Hepatocyte (in vitro differentiated cells): ENCODE measurements at regions not wholly inside any gene's neighbourhood (a gene's known extent, or its start where the extent isn't known, plus 50 kb on each side); places are given as distances from the start of the nearest gene placed in this dataset.
"Not testable (repeated sequence)": the region's sequence is repeated elsewhere in the genome, so short reads cannot be mapped to it uniquely, and the experiment has no call there.

ENCODE experiments used
- DNase-seq: peaks from one replicate; pipeline ENCODE4 v3.0.0-alpha.2; 2016; ENCODE audit warnings: low spot score
- H2AFZ ChIP-seq: fragments of 200-600 bp; sonication (generic); 2 replicates; pipeline ENCODE4 v1.6.0; 2016; ENCODE audit warnings: antibody characterized with exemption, mild to moderate bottlenecking
- H3K27ac ChIP-seq: fragments of 200-600 bp; sonication (generic); 2 replicates; pipeline ENCODE4 v1.5.1; 2016; ENCODE audit warnings: mild to moderate bottlenecking
- H3K27me3 ChIP-seq: fragments of 200-600 bp; sonication (generic); 2 replicates; pipeline ENCODE4 v1.6.1; 2016
- H3K36me3 ChIP-seq: fragments of 200-600 bp; sonication (generic); replicated peaks from 2 replicates; pipeline ENCODE4 v1.5.1; 2016; ENCODE audit warnings: low read depth; ENCODE audit not compliant: insufficient read depth
- H3K4me1 ChIP-seq: fragments of 200-600 bp; sonication (generic); 2 replicates; pipeline ENCODE4 v1.5.1; 2016; ENCODE audit warnings: mild to moderate bottlenecking, moderate library complexity; ENCODE audit not compliant: insufficient read depth
- H3K4me2 ChIP-seq: fragments of 200-600 bp; sonication (generic); 2 replicates; pipeline ENCODE4 v1.6.0; 2016
- H3K4me3 ChIP-seq: fragments of 200-600 bp; sonication (generic); 2 replicates; pipeline ENCODE4 v1.5.1; 2016; ENCODE audit warnings: mild to moderate bottlenecking
- H3K79me2 ChIP-seq: fragments of 200-600 bp; sonication (generic); 2 replicates; pipeline ENCODE4 v1.6.0; 2017; ENCODE audit warnings: mild to moderate bottlenecking
- H3K9me2 ChIP-seq: fragments of 200-600 bp; sonication (generic); replicated peaks from 2 replicates; pipeline ENCODE4 v1.6.0; 2017; ENCODE audit warnings: mild to moderate bottlenecking; ENCODE audit not compliant: insufficient read depth
- H3K9me3 ChIP-seq: fragments of 200-600 bp; sonication (generic); 2 replicates; pipeline ENCODE4 v1.5.1; 2016; ENCODE audit warnings: low read depth, mild to moderate bottlenecking
- H4K20me1 ChIP-seq: fragments of 200-600 bp; sonication (generic); 2 replicates; pipeline ENCODE4 v1.6.0; 2016; ENCODE audit warnings: mild to moderate bottlenecking; ENCODE audit not compliant: insufficient read depth, poor library complexity, severe bottlenecking
- EZH2 ChIP-seq: fragments of 200-600 bp; sonication (generic); IDR thresholded peaks from 2 replicates; pipeline ENCODE4 v1.6.1; 2016; ENCODE audit warnings: antibody characterized with exemption, mild to moderate bottlenecking, borderline replicate concordance
- EZH2phosphoT487 ChIP-seq: fragments of 200-600 bp; sonication (generic); IDR thresholded peaks from one replicate; pipeline ENCODE4 v1.6.1; 2018; ENCODE audit warnings: antibody characterized with exemption, mild to moderate bottlenecking, low read depth, moderate library complexity; ENCODE audit not compliant: unreplicated experiment, severe bottlenecking
- WGBS: methylation state at CpG from one replicate; pipeline ENCODE4 v1.1.6; 2016; ENCODE audit warnings: low lambda C conversion rate; ENCODE audit errors: missing lambda C conversion rate; 5-methylcytosine and 5-hydroxymethylcytosine counted together
- TF ChIP-seq, protein P1 (sequence below): fragments of 200-600 bp; sonication (generic); IDR thresholded peaks from 2 replicates; pipeline ENCODE4 v1.5.1; 2016; ENCODE audit warnings: antibody characterized with exemption, mild to moderate bottlenecking; ENCODE audit not compliant: poor library complexity

DNA sequence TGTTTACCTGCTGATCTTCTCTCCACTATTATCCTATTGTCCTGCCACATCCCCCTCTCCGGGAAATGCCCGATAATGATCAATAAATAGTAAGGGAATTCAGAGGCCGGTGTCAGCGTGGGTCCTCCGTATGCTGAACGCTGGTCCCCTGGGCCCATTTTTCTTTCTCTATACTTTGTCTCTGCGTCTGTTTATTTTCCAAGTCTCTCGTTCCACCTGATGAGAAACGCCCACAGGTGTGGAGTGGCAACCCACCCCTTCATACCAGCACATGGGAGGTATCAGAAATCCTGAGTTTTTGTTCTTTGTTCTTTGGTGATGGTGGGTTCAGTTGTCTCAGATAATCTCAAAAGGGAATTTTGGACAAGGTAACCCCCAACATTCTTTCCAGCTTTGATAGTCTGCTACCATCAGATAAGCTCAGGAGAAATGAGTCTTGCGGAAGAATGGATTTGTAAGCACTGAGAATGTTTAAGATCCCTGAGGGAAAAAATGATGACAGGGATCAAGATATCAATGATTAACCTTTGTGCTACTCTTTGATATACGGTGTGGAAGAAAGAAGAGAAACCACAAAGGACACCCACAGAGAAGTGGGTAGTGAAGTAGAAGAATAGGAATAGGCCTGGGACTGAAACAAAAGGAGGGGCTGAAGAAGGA is 117.9 kb downstream of the CEP44 start:
- H3K9me2 ChIP-seq = no peaks in the 10 kb centered on the region
- H3K36me3 ChIP-seq = no peaks in the 10 kb centered on the region
- no peak overlapping the region for H3K4me3 ChIP-seq
- no peaks in the 10 kb centered on the region for H4K20me1 ChIP-seq
- no peak for DNase-seq
- H3K27me3 ChIP-seq = no peaks in the 10 kb centered on the region
- peak overlapping the region; percentile 90 for H3K27ac ChIP-seq
- 30% methylated on average over 11 of the region's 11 CpGs for WGBS
- H2AFZ ChIP-seq = no peak overlapping the region
- peaks cover 19% of the 10 kb centered on the region for H3K4me1 ChIP-seq
- peak overlapping the region; percentile 59 for H3K4me2 ChIP-seq
- no peaks in the 10 kb centered on the region for H3K9me3 ChIP-seq
- H3K79me2 ChIP-seq = no peaks in the 10 kb centered on the region
- TF ChIP-seq EZH2phosphoT487 (no peak), EZH2 (no peak)
- TF ChIP-seq, protein P1, sequence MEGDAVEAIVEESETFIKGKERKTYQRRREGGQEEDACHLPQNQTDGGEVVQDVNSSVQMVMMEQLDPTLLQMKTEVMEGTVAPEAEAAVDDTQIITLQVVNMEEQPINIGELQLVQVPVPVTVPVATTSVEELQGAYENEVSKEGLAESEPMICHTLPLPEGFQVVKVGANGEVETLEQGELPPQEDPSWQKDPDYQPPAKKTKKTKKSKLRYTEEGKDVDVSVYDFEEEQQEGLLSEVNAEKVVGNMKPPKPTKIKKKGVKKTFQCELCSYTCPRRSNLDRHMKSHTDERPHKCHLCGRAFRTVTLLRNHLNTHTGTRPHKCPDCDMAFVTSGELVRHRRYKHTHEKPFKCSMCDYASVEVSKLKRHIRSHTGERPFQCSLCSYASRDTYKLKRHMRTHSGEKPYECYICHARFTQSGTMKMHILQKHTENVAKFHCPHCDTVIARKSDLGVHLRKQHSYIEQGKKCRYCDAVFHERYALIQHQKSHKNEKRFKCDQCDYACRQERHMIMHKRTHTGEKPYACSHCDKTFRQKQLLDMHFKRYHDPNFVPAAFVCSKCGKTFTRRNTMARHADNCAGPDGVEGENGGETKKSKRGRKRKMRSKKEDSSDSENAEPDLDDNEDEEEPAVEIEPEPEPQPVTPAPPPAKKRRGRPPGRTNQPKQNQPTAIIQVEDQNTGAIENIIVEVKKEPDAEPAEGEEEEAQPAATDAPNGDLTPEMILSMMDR = no peak

DNA sequence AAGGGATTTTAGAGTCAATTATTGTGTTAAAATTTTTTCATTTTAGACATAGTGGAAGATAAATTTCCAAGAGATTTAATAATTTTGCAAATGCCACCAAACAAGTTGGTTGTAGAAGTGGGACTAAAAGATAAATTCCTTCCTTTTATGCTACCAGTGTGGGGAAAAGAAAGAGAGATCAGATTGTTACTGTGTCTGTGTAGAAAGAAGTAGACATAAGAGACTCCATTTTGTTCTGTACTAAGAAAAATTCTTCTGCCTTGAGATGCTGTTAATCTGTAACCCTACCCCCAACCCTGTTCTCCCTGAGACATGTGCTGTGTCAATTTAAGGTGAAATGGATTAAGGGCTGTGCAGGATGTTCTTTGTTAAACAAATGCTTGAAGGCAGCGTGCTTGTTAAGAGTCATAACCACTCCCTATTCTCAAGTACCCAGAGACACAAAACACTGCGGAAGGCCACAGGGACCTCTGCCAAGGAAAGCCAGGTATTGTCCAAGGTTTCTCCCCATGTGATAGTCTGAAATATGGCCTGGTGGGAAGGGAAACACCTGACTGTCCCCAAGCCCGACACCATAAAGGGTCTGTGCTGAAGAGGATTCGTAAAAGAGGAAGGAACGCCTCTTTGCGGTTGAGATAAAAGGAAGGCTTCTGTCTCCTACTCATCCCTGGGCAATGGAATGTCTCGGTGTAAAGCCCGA is 117.0 kb downstream of the CEP44 start:
- peak; percentile 6 for DNase-seq
- H3K9me2 ChIP-seq, H3K27me3 ChIP-seq, H3K9me3 ChIP-seq, H3K79me2 ChIP-seq, H3K36me3 ChIP-seq, H4K20me1 ChIP-seq, H3K4me3 ChIP-seq: not testable (repeated sequence)
- H2AFZ ChIP-seq = peak overlapping the region; percentile 13
- peak overlapping the region; percentile 90 for H3K27ac ChIP-seq
- WGBS = 41% methylated on average over 8 of the region's 8 CpGs
- H3K4me1 ChIP-seq = peaks cover 19% of the 10 kb centered on the region
- peak overlapping the region; percentile 59 for H3K4me2 ChIP-seq

DNA sequence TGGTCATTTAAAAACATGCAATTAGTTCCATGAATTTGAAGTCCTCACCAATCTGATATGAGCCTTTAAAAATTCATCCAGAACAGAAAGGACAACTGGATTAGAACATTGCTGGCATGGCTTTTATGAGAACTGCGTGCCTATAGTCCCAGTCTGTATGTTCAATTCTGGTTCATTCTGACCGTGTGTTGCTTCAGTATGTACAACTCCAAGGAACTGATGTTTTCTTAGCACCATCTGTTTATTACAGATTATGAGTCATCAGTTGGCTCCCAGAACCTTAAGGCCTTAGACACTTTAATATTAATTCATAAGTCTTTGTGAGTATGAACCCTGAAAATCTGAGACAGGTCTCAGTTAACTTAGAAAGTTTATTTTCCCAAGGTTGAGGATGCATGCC is 115.0 kb downstream of the CEP44 start:
- Histone ChIP-seq H3K36me3 (no peaks in the 10 kb centered on the region), H3K4me3 (no peak overlapping the region), H3K27ac (no peak overlapping the region), H3K4me2 (no peak overlapping the region), H4K20me1 (no peaks in the 10 kb centered on the region), H3K9me2 (no peaks in the 10 kb centered on the region), H3K27me3 (no peaks in the 10 kb centered on the region), H3K79me2 (no peaks in the 10 kb centered on the region), H3K9me3 (no peaks in the 10 kb centered on the region), H2AFZ (no peak overlapping the region), H3K4me1 (peaks cover 14% of the 10 kb centered on the region)
- WGBS = 83% methylated on average over 2 of the region's 2 CpGs
- no peak for DNase-seq
- TF ChIP-seq EZH2 (no peak), EZH2phosphoT487 (no peak)
- TF ChIP-seq, protein P1 = no peak

DNA sequence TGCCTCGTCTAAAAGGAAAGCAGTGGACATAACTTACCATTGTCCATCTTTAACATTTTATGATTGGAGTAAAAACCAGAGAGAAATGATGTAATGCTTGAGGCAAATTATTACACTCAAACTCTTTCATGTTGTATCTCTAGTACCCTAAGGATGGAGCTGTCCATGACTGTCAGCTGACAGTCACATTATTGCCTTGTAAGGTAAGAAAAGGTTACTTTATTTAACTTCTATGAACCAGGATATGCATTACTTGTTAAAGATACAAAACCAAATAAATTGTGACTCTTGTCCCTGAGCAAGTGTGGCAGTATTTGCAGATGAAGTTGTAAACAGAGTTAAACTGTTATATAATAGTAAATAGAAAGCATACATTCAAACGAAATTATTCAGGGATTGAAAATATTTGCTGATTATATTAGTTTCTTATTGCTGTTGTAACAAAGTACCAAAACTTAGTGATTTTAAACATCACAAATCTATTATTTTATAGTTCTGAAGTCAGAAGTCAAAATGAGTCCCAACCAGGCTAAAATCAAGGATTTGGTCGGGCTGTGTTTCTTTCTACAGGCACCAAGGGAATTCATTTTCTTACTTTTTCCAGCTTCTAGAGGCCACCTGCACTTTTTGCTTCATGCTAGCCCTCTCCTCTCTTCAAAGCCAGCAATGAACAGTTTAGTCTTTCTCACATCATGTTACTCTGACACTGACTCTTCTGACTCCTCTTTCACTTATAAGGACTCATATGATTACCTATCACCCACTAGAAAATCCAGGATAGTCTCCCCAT is 113.8 kb downstream of the CEP44 start:
- no peaks in the 10 kb centered on the region for H3K27me3 ChIP-seq
- no peak for DNase-seq

More for the DNA sequence above, 113.8 kb downstream of the CEP44 start:
- H3K9me2 ChIP-seq = no peaks in the 10 kb centered on the region
- no peak overlapping the region for H3K4me3 ChIP-seq
- H3K27ac ChIP-seq = peak overlapping the region; percentile 23
- 79% methylated on average over 3 of the region's 3 CpGs for WGBS
- TF ChIP-seq EZH2phosphoT487 (no peak), EZH2 (no peak)
- TF ChIP-seq, protein P1 = no peak
- H2AFZ ChIP-seq = no peak overlapping the region
- no peak overlapping the region for H3K4me2 ChIP-seq
- H3K36me3 ChIP-seq = no peaks in the 10 kb centered on the region
- H3K79me2 ChIP-seq = no peaks in the 10 kb centered on the region
- H3K9me3 ChIP-seq = no peaks in the 10 kb centered on the region
- H3K4me1 ChIP-seq = peaks cover 7% of the 10 kb centered on the region
- H4K20me1 ChIP-seq = no peaks in the 10 kb centered on the region
